Fibroblast of lung (primary cell): ENCODE measurements at regions not wholly inside any gene's neighbourhood (a gene's known extent, or its start where the extent isn't known, plus 50 kb on each side); places are given as distances from the start of the nearest gene placed in this dataset.
A peak's percentile ranks its signal among the peaks of the same experiment; 100 is the strongest.

Experiments
- EZH2 ChIP-seq: IDR thresholded peaks from 2 replicates; pipeline ENCODE4 v1.5.1; 2012; ENCODE audit warnings: low read length, control low read depth, mild to moderate bottlenecking; ENCODE audit errors: missing control alignments
- TF ChIP-seq, protein P1 (sequence below), 2 donors: IDR thresholded peaks in 1 of 2; conservative IDR thresholded peaks in 1 of 2; 1 replicate in 1 of 2; 2 replicates in 1 of 2; pipeline ENCODE4 v1.5.1; 2011 to 2012; ENCODE audit warnings: low read length in 2 of 2, control low read depth in 1 of 2, inconsistent platforms in 1 of 2, low read depth in 1 of 2, mild to moderate bottlenecking in 1 of 2

DNA sequence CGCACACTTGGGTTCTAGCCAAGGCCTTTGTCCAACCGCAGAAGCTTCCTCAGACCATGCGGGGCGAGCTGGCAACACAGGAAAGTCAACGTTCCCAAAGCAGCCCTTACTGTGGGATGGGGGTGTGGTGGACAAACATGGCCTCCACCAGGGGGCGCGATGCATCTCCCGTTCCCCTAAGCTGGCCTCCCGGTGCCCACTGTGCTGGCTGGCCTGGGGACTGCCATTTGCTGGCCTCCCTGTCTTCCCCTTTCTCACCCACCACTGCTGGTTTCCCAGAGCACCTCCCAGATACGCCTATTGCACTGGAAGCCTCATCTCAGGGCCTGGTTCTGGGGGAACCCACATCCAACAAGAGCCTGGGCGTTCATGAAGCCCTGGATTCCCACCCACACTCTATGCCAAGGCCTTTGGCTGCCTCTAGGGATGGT, 145.3 kb downstream of the IRF8 start:
- TF ChIP-seq, protein P1, sequence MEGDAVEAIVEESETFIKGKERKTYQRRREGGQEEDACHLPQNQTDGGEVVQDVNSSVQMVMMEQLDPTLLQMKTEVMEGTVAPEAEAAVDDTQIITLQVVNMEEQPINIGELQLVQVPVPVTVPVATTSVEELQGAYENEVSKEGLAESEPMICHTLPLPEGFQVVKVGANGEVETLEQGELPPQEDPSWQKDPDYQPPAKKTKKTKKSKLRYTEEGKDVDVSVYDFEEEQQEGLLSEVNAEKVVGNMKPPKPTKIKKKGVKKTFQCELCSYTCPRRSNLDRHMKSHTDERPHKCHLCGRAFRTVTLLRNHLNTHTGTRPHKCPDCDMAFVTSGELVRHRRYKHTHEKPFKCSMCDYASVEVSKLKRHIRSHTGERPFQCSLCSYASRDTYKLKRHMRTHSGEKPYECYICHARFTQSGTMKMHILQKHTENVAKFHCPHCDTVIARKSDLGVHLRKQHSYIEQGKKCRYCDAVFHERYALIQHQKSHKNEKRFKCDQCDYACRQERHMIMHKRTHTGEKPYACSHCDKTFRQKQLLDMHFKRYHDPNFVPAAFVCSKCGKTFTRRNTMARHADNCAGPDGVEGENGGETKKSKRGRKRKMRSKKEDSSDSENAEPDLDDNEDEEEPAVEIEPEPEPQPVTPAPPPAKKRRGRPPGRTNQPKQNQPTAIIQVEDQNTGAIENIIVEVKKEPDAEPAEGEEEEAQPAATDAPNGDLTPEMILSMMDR (conservative IDR thresholded peaks at IDR 0.05 in 1 of 2, IDR thresholded peaks at IDR 0.05 in 1 of 2; ENCODE audit: low read depth in 1 of 2, low read length in 2 of 2) = peak; percentile 55 to 71
- TF ChIP-seq EZH2 = no peak
